ENCODE measurements at regions not wholly inside any gene's neighbourhood (a gene's known extent, or its start where the extent isn't known, plus 50 kb on each side); places are given as distances from the start of the nearest gene placed in this dataset.

GRCh38 chr7:340979-341694 is 51.2 kb downstream of the FOXL3 start:
- Mint-ChIP-seq H3K27ac (no peak overlapping the region), H3K27me3 (no peaks in the 10 kb centered on the region), H3K4me3 (no peak overlapping the region), H3K36me3 (no peaks in the 10 kb centered on the region), H3K9me3 (ENCODE audit: low read depth) (no peaks in the 10 kb centered on the region), H3K4me1 (no peaks in the 10 kb centered on the region)
- CTCF ChIA-PET: no interaction called here
- ATAC-seq (no peak), DNase-seq (no peak)

GRCh38 chr7:341841-342638 is 52.1 kb downstream of the FOXL3 start:
- DNase-seq (no peak), ATAC-seq (no peak)
- Mint-ChIP-seq H3K4me3 (no peak overlapping the region), H3K27me3 (no peaks in the 10 kb centered on the region), H3K4me1 (no peaks in the 10 kb centered on the region), H3K9me3 (ENCODE audit: low read depth) (no peaks in the 10 kb centered on the region), H3K36me3 (no peaks in the 10 kb centered on the region), H3K27ac (no peak overlapping the region)
- CTCF ChIA-PET: interaction anchor here (0.9 kb wide), 1 partner anchor 20 kb away, joined by 3 read pairs; no protein-coding TSS in a partner anchor

- DNase-seq (no peak), ATAC-seq (no peak)
- no peaks in the 10 kb centered on the region for H3K27me3 Mint-ChIP-seq
- H3K27ac Mint-ChIP-seq: no peak overlapping the region
- H3K9me3 Mint-ChIP-seq (ENCODE audit: low read depth): no peaks in the 10 kb centered on the region
- no peak overlapping the region for H3K4me3 Mint-ChIP-seq
- no peaks in the 10 kb centered on the region for H3K4me1 Mint-ChIP-seq
- H3K36me3 Mint-ChIP-seq: no peaks in the 10 kb centered on the region
- CTCF ChIA-PET: no interaction called here
Measured at GRCh38 chr7:342681-343216, 52.8 kb downstream of the FOXL3 start.

- ATAC-seq: no peak
- Mint-ChIP-seq H3K27me3 (no peaks in the 10 kb centered on the region), H3K36me3 (no peaks in the 10 kb centered on the region), H3K27ac (no peak overlapping the region), H3K4me3 (no peak overlapping the region), H3K4me1 (no peaks in the 10 kb centered on the region), H3K9me3 (ENCODE audit: low read depth) (no peaks in the 10 kb centered on the region)
- CTCF ChIA-PET: no interaction called here
- no peak for DNase-seq
Measured at GRCh38 chr7:343227-343822, 53.4 kb downstream of the FOXL3 start.

GRCh38 chr7:343864-344607 is 54.1 kb downstream of the FOXL3 start:
- no peaks in the 10 kb centered on the region for H3K27me3 Mint-ChIP-seq
- H3K9me3 Mint-ChIP-seq (ENCODE audit: low read depth): no peaks in the 10 kb centered on the region
- no peak overlapping the region for H3K27ac Mint-ChIP-seq
- H3K36me3 Mint-ChIP-seq: no peaks in the 10 kb centered on the region
- no peak for ATAC-seq
- no peak for DNase-seq
- CTCF ChIA-PET: interaction anchor here (0.8 kb wide), 1 partner anchor 12 kb away, joined by 3 read pairs; no protein-coding TSS in a partner anchor
- H3K4me3 Mint-ChIP-seq: no peak overlapping the region
- no peaks in the 10 kb centered on the region for H3K4me1 Mint-ChIP-seq

GRCh38 chr7:344608-344994 is 54.6 kb downstream of the FOXL3 start:
- Mint-ChIP-seq H3K4me1 (no peaks in the 10 kb centered on the region), H3K4me3 (no peak overlapping the region), H3K9me3 (ENCODE audit: low read depth) (no peaks in the 10 kb centered on the region), H3K27ac (no peak overlapping the region), H3K27me3 (no peaks in the 10 kb centered on the region), H3K36me3 (no peaks in the 10 kb centered on the region)
- DNase-seq: no peak
- no peak for ATAC-seq
- CTCF ChIA-PET: interaction anchor here (0.8 kb wide), 1 partner anchor 13 kb away, joined by 3 read pairs; no protein-coding TSS in a partner anchor

GRCh38 chr7:346116-346898 is 56.3 kb downstream of the FOXL3 start:
- Mint-ChIP-seq H3K27ac (no peak overlapping the region), H3K36me3 (no peaks in the 10 kb centered on the region), H3K4me3 (no peak overlapping the region), H3K4me1 (no peaks in the 10 kb centered on the region), H3K27me3 (no peaks in the 10 kb centered on the region), H3K9me3 (ENCODE audit: low read depth) (no peaks in the 10 kb centered on the region)
- no peak for ATAC-seq
- CTCF ChIA-PET: no interaction called here
- DNase-seq: no peak

GRCh38 chr7:347001-347590 is 57.1 kb downstream of the FOXL3 start:
- CTCF ChIA-PET: interaction anchor here (1.4 kb wide), 1 partner anchor 14 kb away, joined by 3 read pairs; no protein-coding TSS in a partner anchor
- Mint-ChIP-seq H3K4me3 (no peak overlapping the region), H3K27ac (no peak overlapping the region), H3K27me3 (no peaks in the 10 kb centered on the region), H3K4me1 (peaks cover 6% of the 10 kb centered on the region), H3K9me3 (ENCODE audit: low read depth) (no peaks in the 10 kb centered on the region), H3K36me3 (no peaks in the 10 kb centered on the region)
- DNase-seq (no peak), ATAC-seq (no peak)

GRCh38 chr7:347644-348479 is 57.9 kb downstream of the FOXL3 start:
- no peak overlapping the region for H3K27ac Mint-ChIP-seq
- no peak for DNase-seq
- CTCF ChIA-PET: interaction anchor here (1.4 kb wide), 1 partner anchor 15 kb away, joined by 3 read pairs; no protein-coding TSS in a partner anchor

GRCh38 chr7:348480-348844 is 58.5 kb downstream of the FOXL3 start:
- H3K9me3 Mint-ChIP-seq (ENCODE audit: low read depth): no peaks in the 10 kb centered on the region
- no peak overlapping the region for H3K27ac Mint-ChIP-seq
- H3K27me3 Mint-ChIP-seq: peaks cover 4% of the 10 kb centered on the region
- DNase-seq (no peak), ATAC-seq (no peak)
- peaks cover 10% of the 10 kb centered on the region for H3K4me1 Mint-ChIP-seq
- no peak overlapping the region for H3K4me3 Mint-ChIP-seq
- H3K36me3 Mint-ChIP-seq: no peaks in the 10 kb centered on the region
- CTCF ChIA-PET: interaction anchor here (1.4 kb wide), 1 partner anchor 16 kb away, joined by 3 read pairs; no protein-coding TSS in a partner anchor

More at GRCh38 chr7:347644-348479, 57.9 kb downstream of the FOXL3 start:
- Mint-ChIP-seq H3K36me3 (no peaks in the 10 kb centered on the region), H3K27me3 (peaks cover 4% of the 10 kb centered on the region), H3K4me3 (no peak overlapping the region), H3K9me3 (ENCODE audit: low read depth) (no peaks in the 10 kb centered on the region), H3K4me1 (peaks cover 10% of the 10 kb centered on the region)
- no peak for ATAC-seq

- H3K36me3 Mint-ChIP-seq: no peaks in the 10 kb centered on the region
- ATAC-seq (no peak), DNase-seq (no peak)
- H3K27me3 Mint-ChIP-seq: peaks cover 4% of the 10 kb centered on the region
- no peak overlapping the region for H3K27ac Mint-ChIP-seq
- CTCF ChIA-PET: no interaction called here
- peaks cover 10% of the 10 kb centered on the region for H3K4me1 Mint-ChIP-seq
- H3K4me3 Mint-ChIP-seq: no peak overlapping the region
- no peaks in the 10 kb centered on the region for H3K9me3 Mint-ChIP-seq (ENCODE audit: low read depth)
Measured at GRCh38 chr7:348962-349743, 59.2 kb downstream of the FOXL3 start.

Data from activated CD8-positive, alpha-beta memory T cell treated with anti-CD3 and anti-CD28 coated beads, Interleukin-2, amount 10 ng/mL, durations not matched to agents 7 days and 5 days (primary cell).